OCI-LY3 (cell line): ENCODE measurements at regions not wholly inside any gene's neighbourhood (a gene's known extent, or its start where the extent isn't known, plus 50 kb on each side); places are given as distances from the start of the nearest gene placed in this dataset.

Source experiments
- H2AFZ ChIP-seq: fragments of 200-600, 300-600 bp; shearing (Covaris generic); 2 replicates; pipeline ENCODE4 v1.6.0; 2014; ENCODE audit warnings: antibody characterized with exemption, low read depth, low read length
- H3K27ac ChIP-seq: fragments of 200-600, 300-600 bp; sonication (generic); 2 replicates; pipeline ENCODE4 v1.5.1; 2014; ENCODE audit warnings: mild to moderate bottlenecking, low read length, moderate library complexity, mixed read lengths
- H3K27me3 ChIP-seq: fragments of 200-600, 300-600 bp; sonication (generic); 2 replicates; pipeline ENCODE4 v1.6.1; 2014; ENCODE audit warnings: low read depth, low read length, mixed read lengths
- H3K36me3 ChIP-seq: fragments of 200-600, 300-600 bp; sonication (generic); replicated peaks from 2 replicates; pipeline ENCODE3; 2014; ENCODE audit warnings: low read depth, low read length, mixed read lengths
- H3K4me1 ChIP-seq: fragments of 300-600, 200-600 bp; sonication (generic); 2 replicates; pipeline ENCODE4 v1.6.1; 2014; ENCODE audit warnings: low read length, mixed read lengths
- H3K4me2 ChIP-seq: fragments of 200-600, 300-600 bp; sonication (generic); 2 replicates; pipeline ENCODE4 v1.6.1; 2014; ENCODE audit warnings: low read length, mixed read lengths
- H3K4me3 ChIP-seq: fragments of 300-600, 200-600 bp; sonication (generic); 2 replicates; pipeline ENCODE4 v1.5.1; 2014; ENCODE audit warnings: antibody characterized with exemption, mild to moderate bottlenecking, low read length, moderate library complexity
- H3K79me2 ChIP-seq: fragments of 300-600, 200-600 bp; shearing (Covaris generic); 2 replicates; pipeline ENCODE4 v1.6.1; 2014; ENCODE audit warnings: mild to moderate bottlenecking, low read length, mixed read lengths
- H3K9ac ChIP-seq: fragments of 300-600, 200-600 bp; shearing (Covaris generic); 2 replicates; pipeline ENCODE4 v1.6.0; 2014; ENCODE audit warnings: mild to moderate bottlenecking, low read length, moderate library complexity
- H3K9me3 ChIP-seq: fragments of 200-600, 300-600 bp; shearing (Covaris generic); 2 replicates; pipeline ENCODE4 v1.6.1; 2014; ENCODE audit warnings: low read length, mixed read lengths; ENCODE audit not compliant: insufficient read depth
- H4K20me1 ChIP-seq: fragments of 200-600, 300-600 bp; sonication (generic); 2 replicates; pipeline ENCODE4 v1.6.1; 2016; ENCODE audit warnings: low read length, mixed read lengths; ENCODE audit not compliant: insufficient read depth
- CTCF ChIP-seq: fragments of 200-600, 300-600 bp; sonication (generic); IDR thresholded peaks from 2 replicates; pipeline ENCODE4 v1.5.1; 2014; ENCODE audit warnings: antibody characterized with exemption, low read length, low read depth
- EZH2phosphoT487 ChIP-seq: fragments of 200-600 bp; shearing (Covaris generic); IDR thresholded peaks from 2 replicates; pipeline ENCODE4 v1.6.1; 2018; ENCODE audit warnings: antibody characterized with exemption, mixed run types, low read depth

- no peaks in the 10 kb centered on the region for H3K79me2 ChIP-seq
- no peaks in the 10 kb centered on the region for H3K36me3 ChIP-seq
- no peak for TF ChIP-seq EZH2phosphoT487
- TF ChIP-seq CTCF = no peak
- no peak overlapping the region for H3K4me3 ChIP-seq
- no peak overlapping the region for H3K9ac ChIP-seq
- H3K9me3 ChIP-seq = no peaks in the 10 kb centered on the region
- H2AFZ ChIP-seq = no peak overlapping the region
- no peaks in the 10 kb centered on the region for H4K20me1 ChIP-seq
- no peak overlapping the region for H3K27ac ChIP-seq
- no peaks in the 10 kb centered on the region for H3K27me3 ChIP-seq
- no peak overlapping the region for H3K4me2 ChIP-seq
- H3K4me1 ChIP-seq = no peaks in the 10 kb centered on the region
Observed at GRCh38 chr21:28834335-28835238, 158.1 kb downstream of the LTN1 start.

GRCh38 chr21:28833609-28834008, 159.1 kb downstream of the LTN1 start:
- Histone ChIP-seq H2AFZ (no peak overlapping the region), H3K79me2 (no peaks in the 10 kb centered on the region), H3K9me3 (no peaks in the 10 kb centered on the region), H3K9ac (no peak overlapping the region), H3K36me3 (no peaks in the 10 kb centered on the region), H3K4me2 (no peak overlapping the region), H3K27me3 (no peaks in the 10 kb centered on the region), H3K4me3 (no peak overlapping the region), H3K27ac (no peak overlapping the region), H3K4me1 (no peaks in the 10 kb centered on the region), H4K20me1 (no peaks in the 10 kb centered on the region)
- TF ChIP-seq CTCF = no peak
- TF ChIP-seq EZH2phosphoT487 = no peak

- Histone ChIP-seq H3K9ac (no peak overlapping the region), H2AFZ (no peak overlapping the region), H4K20me1 (no peaks in the 10 kb centered on the region), H3K27me3 (no peaks in the 10 kb centered on the region), H3K4me1 (no peaks in the 10 kb centered on the region), H3K27ac (no peak overlapping the region), H3K4me3 (no peak overlapping the region), H3K36me3 (no peaks in the 10 kb centered on the region), H3K9me3 (no peaks in the 10 kb centered on the region), H3K79me2 (no peaks in the 10 kb centered on the region), H3K4me2 (no peak overlapping the region)
- TF ChIP-seq CTCF (no peak), EZH2phosphoT487 (no peak)
Observed at GRCh38 chr21:28833182-28833581, 159.5 kb downstream of the LTN1 start.

- Histone ChIP-seq H3K9ac (no peak overlapping the region), H3K79me2 (no peaks in the 10 kb centered on the region), H3K36me3 (no peaks in the 10 kb centered on the region), H3K4me3 (no peak overlapping the region), H3K27me3 (no peaks in the 10 kb centered on the region), H2AFZ (no peak overlapping the region), H3K4me1 (no peaks in the 10 kb centered on the region), H4K20me1 (no peaks in the 10 kb centered on the region), H3K4me2 (no peak overlapping the region), H3K27ac (no peak overlapping the region), H3K9me3 (no peaks in the 10 kb centered on the region)
- TF ChIP-seq CTCF = no peak
- no peak for TF ChIP-seq EZH2phosphoT487
Observed at GRCh38 chr21:28832715-28833061, 160.0 kb downstream of the LTN1 start.
